Fibroblast of lung (primary cell): ENCODE measurements at regions not wholly inside any gene's neighbourhood (a gene's known extent, or its start where the extent isn't known, plus 50 kb on each side); places are given as distances from the start of the nearest gene placed in this dataset.

Source experiments
- DNase-seq, 2 donors: peaks; one replicate each; pipeline versions ENCODE4 v3.0.0 to v3.0.0-alpha.2; 2010; ENCODE audit warnings: low read depth in 2 of 2
- H2AFZ ChIP-seq: 2 replicates; pipeline ENCODE4 v1.5.1; 2012; ENCODE audit warnings: low read length, control low read depth, inconsistent platforms
- H3K27ac ChIP-seq: 2 replicates; pipeline ENCODE4 v1.5.1; 2011; ENCODE audit warnings: low read length, control low read depth; ENCODE audit not compliant: insufficient read depth
- H3K27me3 ChIP-seq: 2 replicates; pipeline ENCODE4 v1.5.1; 2011; ENCODE audit warnings: mild to moderate bottlenecking, low read length; ENCODE audit not compliant: control insufficient read depth, insufficient read depth
- H3K36me3 ChIP-seq: 2 replicates; pipeline ENCODE4 v1.5.1; 2011; ENCODE audit warnings: low read length; ENCODE audit not compliant: control insufficient read depth, insufficient read depth
- H3K4me1 ChIP-seq: 2 replicates; pipeline ENCODE4 v1.5.1; 2011; ENCODE audit warnings: low read length; ENCODE audit not compliant: control insufficient read depth, insufficient read depth; ENCODE audit errors: extremely low read depth
- H3K4me2 ChIP-seq: 2 replicates; pipeline ENCODE4 v1.5.1; 2011; ENCODE audit warnings: low read length, control low read depth; ENCODE audit not compliant: insufficient read depth; ENCODE audit errors: extremely low read depth
- H3K4me3 ChIP-seq, 4 experiments: fragments of 200-600 bp in 1 of 4; sonication (generic) in 1 of 4; replicated peaks in 1 of 4; 2 replicates each; pipeline ENCODE4 v1.5.1; 2011 to 2016; ENCODE audit warnings: low read length in 4 of 4, low read depth in 3 of 4, mild to moderate bottlenecking in 3 of 4, control low read depth in 2 of 4, inconsistent platforms in 1 of 4, mixed read lengths in 1 of 4; ENCODE audit not compliant: insufficient read depth in 1 of 4; ENCODE audit errors: control extremely low read depth in 1 of 4
- H3K79me2 ChIP-seq: 2 replicates; pipeline ENCODE4 v1.5.1; 2012; ENCODE audit warnings: mild to moderate bottlenecking, low read length, inconsistent platforms; ENCODE audit not compliant: control insufficient read depth, insufficient read depth
- H3K9ac ChIP-seq: 2 replicates; pipeline ENCODE4 v1.5.1; 2011; ENCODE audit warnings: mild to moderate bottlenecking, low read length, control low read depth; ENCODE audit not compliant: insufficient read depth
- H3K9me3 ChIP-seq: 2 replicates; pipeline ENCODE4 v1.5.1; 2012; ENCODE audit warnings: low read depth, low read length; ENCODE audit not compliant: control insufficient read depth, insufficient read depth
- H4K20me1 ChIP-seq: 2 replicates; pipeline ENCODE4 v1.5.1; 2011; ENCODE audit warnings: low read length; ENCODE audit not compliant: control insufficient read depth, insufficient read depth; ENCODE audit errors: extremely low read depth
- CTCF ChIP-seq, 2 donors: IDR thresholded peaks in 1 of 2; conservative IDR thresholded peaks in 1 of 2; 1 replicate in 1 of 2; 2 replicates in 1 of 2; pipeline ENCODE4 v1.5.1; 2011 to 2012; ENCODE audit warnings: low read length in 2 of 2, control low read depth in 1 of 2, inconsistent platforms in 1 of 2, low read depth in 1 of 2, mild to moderate bottlenecking in 1 of 2
- EZH2 ChIP-seq: IDR thresholded peaks from 2 replicates; pipeline ENCODE4 v1.5.1; 2012; ENCODE audit warnings: low read length, control low read depth, mild to moderate bottlenecking; ENCODE audit errors: missing control alignments

- Histone ChIP-seq H3K9ac (no peak overlapping the region), H3K79me2 (no peaks in the 10 kb centered on the region), H4K20me1 (no peaks in the 10 kb centered on the region), H3K36me3 (no peaks in the 10 kb centered on the region), H2AFZ (no peak overlapping the region), H3K4me2 (no peak overlapping the region), H3K9me3 (no peaks in the 10 kb centered on the region), H3K27me3 (no peaks in the 10 kb centered on the region), H3K4me3 (no peak overlapping the region), H3K4me1 (no peaks in the 10 kb centered on the region), H3K27ac (no peak overlapping the region)
- no peak for TF ChIP-seq EZH2
- TF ChIP-seq CTCF (conservative IDR thresholded peaks at IDR 0.05 in 1 of 2, IDR thresholded peaks at IDR 0.05 in 1 of 2; ENCODE audit: low read depth in 1 of 2, low read length in 2 of 2) = no peak
- DNase-seq = no peak
Observed at GRCh38 chr11:39078465-39078864, 2381.0 kb downstream of the LRRC4C start.

- no peaks in the 10 kb centered on the region for H3K79me2 ChIP-seq
- DNase-seq = no peak
- H4K20me1 ChIP-seq = no peaks in the 10 kb centered on the region
- H3K27ac ChIP-seq = no peak overlapping the region
- no peaks in the 10 kb centered on the region for H3K9me3 ChIP-seq
- H3K4me3 ChIP-seq = no peak overlapping the region
- H3K36me3 ChIP-seq = no peaks in the 10 kb centered on the region
- TF ChIP-seq CTCF (conservative IDR thresholded peaks at IDR 0.05 in 1 of 2, IDR thresholded peaks at IDR 0.05 in 1 of 2; ENCODE audit: low read depth in 1 of 2, low read length in 2 of 2) (no peak), EZH2 (no peak)
- no peak overlapping the region for H3K9ac ChIP-seq
- H3K4me1 ChIP-seq = no peaks in the 10 kb centered on the region
- H2AFZ ChIP-seq = no peak overlapping the region
- H3K4me2 ChIP-seq = no peak overlapping the region
- no peaks in the 10 kb centered on the region for H3K27me3 ChIP-seq
Observed at GRCh38 chr11:39037611-39038010, 2421.8 kb downstream of the LRRC4C start.

GRCh38 chr11:39036021-39036420 lies 2423.4 kb downstream of the LRRC4C start:
- H3K4me2 ChIP-seq = no peak overlapping the region
- no peak overlapping the region for H2AFZ ChIP-seq
- DNase-seq = no peak
- TF ChIP-seq EZH2 (no peak), CTCF (conservative IDR thresholded peaks at IDR 0.05 in 1 of 2, IDR thresholded peaks at IDR 0.05 in 1 of 2; ENCODE audit: low read depth in 1 of 2, low read length in 2 of 2) (no peak)
- no peak overlapping the region for H3K27ac ChIP-seq
- no peaks in the 10 kb centered on the region for H3K4me1 ChIP-seq
- no peaks in the 10 kb centered on the region for H4K20me1 ChIP-seq
- H3K27me3 ChIP-seq = no peaks in the 10 kb centered on the region
- no peaks in the 10 kb centered on the region for H3K36me3 ChIP-seq
- no peak overlapping the region for H3K9ac ChIP-seq
- H3K9me3 ChIP-seq = no peaks in the 10 kb centered on the region
- H3K4me3 ChIP-seq = no peak overlapping the region
- H3K79me2 ChIP-seq = no peaks in the 10 kb centered on the region
